ENCODE measurements at regions not wholly inside any gene's neighbourhood (a gene's known extent, or its start where the extent isn't known, plus 50 kb on each side); places are given as distances from the start of the nearest gene placed in this dataset.

GRCh38 chr5:5770825-5771224 is 348.3 kb downstream of the ICE1 start:
- no peak for TF ChIP-seq CTCF (IDR thresholded peaks at IDR 0.05; ENCODE audit: extremely low read depth in 1 of 2, insufficient read depth in 1 of 2, low read depth in 1 of 2, low read length in 2 of 2)
- no peak for TF ChIP-seq EZH2 (IDR thresholded peaks at IDR 0.05; ENCODE audit: borderline replicate concordance, low read depth, low read length, severe bottlenecking)
